Fibroblast of skin of left quadriceps (primary cell): ENCODE measurements at regions not wholly inside any gene's neighbourhood (a gene's known extent, or its start where the extent isn't known, plus 50 kb on each side); places are given as distances from the start of the nearest gene placed in this dataset.

ENCODE experiments used
- DNase-seq, 2 experiments: peaks; one replicate each; pipeline ENCODE4 v3.0.0-alpha.2; 2013; ENCODE audit warnings: low read depth in 2 of 2

- no peak for DNase-seq
These were observed 192.5 kb upstream of the PPP2R2D start for GRCh38 chr10:131708225-131708880.

GRCh38 chr10:131710142-131710861 lies 190.5 kb upstream of the PPP2R2D start:
- no peak for DNase-seq

GRCh38 chr10:131722121-131722520 lies 178.7 kb upstream of the PPP2R2D start:
- no peak for DNase-seq

- no peak for DNase-seq
These were observed 178.1 kb upstream of the PPP2R2D start for GRCh38 chr10:131722525-131723264.

GRCh38 chr10:131723297-131724168 lies 177.3 kb upstream of the PPP2R2D start:
- no peak for DNase-seq

- no peak for DNase-seq
These were observed 176.7 kb upstream of the PPP2R2D start for GRCh38 chr10:131724169-131724545.

- DNase-seq, result no peak
These were observed 175.8 kb upstream of the PPP2R2D start for GRCh38 chr10:131724891-131725580.

GRCh38 chr10:131725581-131726069 lies 175.2 kb upstream of the PPP2R2D start:
- DNase-seq, result no peak

GRCh38 chr10:131726076-131726880 lies 174.5 kb upstream of the PPP2R2D start:
- DNase-seq, result no peak

- no peak for DNase-seq
These were observed 173.8 kb upstream of the PPP2R2D start for GRCh38 chr10:131726967-131727366.

GRCh38 chr10:131727560-131727959 lies 173.2 kb upstream of the PPP2R2D start:
- DNase-seq, result no peak

GRCh38 chr10:131728286-131729228 lies 172.3 kb upstream of the PPP2R2D start:
- DNase-seq, result no peak

GRCh38 chr10:131729361-131729760 lies 171.4 kb upstream of the PPP2R2D start:
- DNase-seq, result no peak

GRCh38 chr10:131729938-131730660 lies 170.7 kb upstream of the PPP2R2D start:
- no peak for DNase-seq

GRCh38 chr10:131730771-131731497 lies 169.9 kb upstream of the PPP2R2D start:
- DNase-seq, result no peak

- DNase-seq, result no peak
These were observed 168.8 kb upstream of the PPP2R2D start for GRCh38 chr10:131731780-131732630.

- no peak for DNase-seq
These were observed 168.1 kb upstream of the PPP2R2D start for GRCh38 chr10:131732631-131733127.
